Stimulated activated naive CD4-positive, alpha-beta T cell (primary cell): ENCODE measurements at regions not wholly inside any gene's neighbourhood (a gene's known extent, or its start where the extent isn't known, plus 50 kb on each side); places are given as distances from the start of the nearest gene placed in this dataset.

Source experiments
- DNase-seq, 6 experiments: peaks; one replicate each; lab custom pipeline; 2025; lab: John Stamatoyannopoulos, UW

DNA sequence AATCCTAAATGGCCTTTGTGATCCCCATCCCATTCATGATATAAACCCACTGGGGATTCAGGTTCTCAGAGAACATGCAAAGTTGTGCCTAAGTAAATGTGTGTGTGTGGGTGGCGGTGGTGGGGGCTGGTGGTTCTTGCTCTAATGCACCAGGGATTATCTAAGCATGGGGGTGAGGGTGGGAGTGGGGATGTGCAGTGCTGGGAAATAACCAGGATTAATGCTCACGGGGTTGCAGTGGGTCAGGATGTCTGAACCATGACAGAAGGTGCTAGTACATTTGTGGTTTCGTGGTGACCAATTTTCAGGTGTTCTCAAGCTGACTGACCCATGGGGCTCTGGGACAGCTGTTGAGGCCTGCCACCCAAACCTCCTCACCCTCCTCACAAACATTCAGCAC, 101.0 kb downstream of the ZNF608 start:
- no peak for DNase-seq

DNA sequence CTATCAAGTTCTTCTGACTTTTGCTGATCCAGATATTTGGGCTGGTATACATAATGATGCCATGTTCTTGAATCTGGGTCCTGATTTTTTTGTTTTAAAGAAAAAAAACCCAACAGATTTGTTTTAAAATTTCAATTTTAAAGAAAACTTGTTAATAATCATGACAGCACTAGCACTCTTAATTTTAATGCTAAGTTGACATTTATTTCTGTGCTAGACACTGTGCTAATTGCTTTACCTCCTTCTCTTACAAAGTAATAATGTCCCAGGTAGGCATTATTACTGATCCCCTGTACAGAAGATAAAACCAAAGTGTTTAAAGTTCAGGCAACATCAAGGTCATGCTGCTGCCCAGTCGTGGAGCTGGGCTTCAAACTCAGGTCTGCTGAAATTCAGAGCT, 101.9 kb downstream of the ZNF608 start:
- DNase-seq: no peak

DNA sequence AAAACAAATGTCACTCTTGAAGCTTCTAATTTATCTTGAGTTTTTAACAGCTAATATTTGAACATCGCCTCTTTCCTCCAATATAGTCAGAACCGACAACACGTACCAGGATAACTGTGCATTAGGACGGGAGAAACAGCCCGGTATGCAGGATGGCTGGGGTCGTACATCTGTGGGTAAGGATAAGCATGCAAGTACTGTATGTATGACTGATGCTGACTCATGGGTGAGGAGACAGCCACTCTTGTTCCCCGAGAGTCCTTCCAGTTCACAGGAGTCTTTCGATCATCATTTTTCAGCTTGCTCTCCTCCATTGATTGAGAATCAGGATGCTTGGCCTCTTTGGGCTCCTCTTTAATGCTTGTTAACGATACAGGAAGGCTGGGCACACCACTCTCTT, 102.3 kb downstream of the ZNF608 start:
- DNase-seq: no peak

DNA sequence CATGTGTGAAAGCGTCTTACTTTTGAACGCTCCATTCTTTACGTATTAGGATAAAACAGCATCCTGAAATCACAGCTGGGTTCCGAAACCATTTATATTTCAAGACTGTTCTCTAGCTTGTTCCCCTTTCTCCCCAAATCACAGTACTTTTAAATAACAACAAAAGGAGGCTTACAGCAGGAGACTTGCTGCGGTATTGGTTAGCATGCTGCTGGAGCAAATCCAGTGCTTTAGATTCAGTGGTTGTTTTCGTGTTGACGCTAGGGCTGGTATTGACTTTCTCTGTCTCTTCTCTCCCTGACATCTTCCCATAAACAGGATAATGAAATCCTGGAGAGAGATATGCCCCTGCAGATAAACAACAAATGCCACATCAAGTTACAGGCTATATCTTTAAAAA, 103.1 kb downstream of the ZNF608 start:
- DNase-seq: no peak

DNA sequence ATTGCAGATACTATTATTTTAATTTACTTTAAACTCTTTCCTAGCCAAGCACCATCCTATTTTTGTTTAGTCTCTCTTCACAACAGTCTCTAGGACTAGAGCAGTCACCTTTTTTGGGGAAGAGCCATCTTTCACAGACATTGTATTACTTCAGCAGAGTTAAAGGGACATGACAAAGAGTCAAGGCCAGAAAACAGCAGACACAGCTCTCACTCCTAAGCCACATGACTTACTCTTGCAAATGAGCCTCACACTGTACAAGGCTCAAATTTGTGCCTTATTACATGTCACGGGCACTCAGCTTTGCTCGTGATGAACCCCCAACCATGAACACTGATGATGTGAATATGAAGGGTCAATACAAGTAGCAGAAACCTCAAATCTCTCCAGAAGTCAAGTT, 104.3 kb downstream of the ZNF608 start:
- DNase-seq: no peak

DNA sequence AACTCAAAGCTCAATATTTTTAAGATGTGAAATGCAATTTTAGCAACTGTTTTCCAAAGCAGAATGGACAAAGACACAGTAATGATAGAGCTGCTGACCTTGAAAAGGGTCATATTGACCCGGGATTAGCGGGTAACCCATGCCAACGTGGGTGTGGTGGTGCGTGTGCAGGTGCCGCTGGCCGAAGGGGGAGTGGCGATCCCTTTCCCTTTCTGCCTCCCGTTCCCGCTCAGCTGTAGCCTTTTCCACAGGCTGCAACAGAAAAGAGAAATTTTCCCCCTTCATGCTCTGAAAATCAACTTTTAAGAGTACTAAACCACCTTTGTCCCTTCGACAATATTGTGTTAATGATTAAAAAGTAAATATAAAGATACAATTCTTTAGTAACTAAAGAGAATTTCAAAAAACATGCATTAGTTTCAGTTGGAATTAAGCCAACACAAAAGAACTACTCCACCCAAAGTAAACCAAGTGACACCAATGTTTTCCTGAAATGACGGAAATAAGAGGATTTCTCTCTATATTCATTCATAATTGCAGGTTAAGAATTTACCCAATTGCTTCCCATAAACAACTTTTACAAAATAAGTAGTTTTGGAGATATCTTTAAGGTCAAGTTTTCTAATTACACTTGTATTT, 105.2 kb downstream of the ZNF608 start:
- DNase-seq: no peak

- DNase-seq: no peak
Observed at GRCh38 chr5:124639095-124639665, 107.3 kb downstream of the ZNF608 start.

DNA sequence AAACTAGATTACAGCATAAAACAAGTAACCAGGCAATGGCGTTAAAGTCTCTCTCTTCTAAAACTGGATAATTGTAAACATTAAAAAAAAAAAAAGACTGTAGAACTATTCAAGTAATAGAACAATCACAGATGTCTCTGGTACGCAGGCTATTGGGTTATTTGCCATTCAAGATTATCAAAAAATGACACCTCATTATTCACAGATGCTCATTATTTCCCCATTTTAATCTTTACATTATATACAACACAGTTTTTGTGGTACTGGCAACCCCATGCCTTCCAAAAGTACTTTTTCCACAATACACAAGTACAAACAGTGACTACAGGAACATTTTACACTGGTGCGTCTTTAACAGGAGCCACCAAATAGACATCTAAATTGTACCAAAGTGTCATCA, 109.4 kb downstream of the ZNF608 start:
- DNase-seq: no peak

GRCh38 chr5:124634741-124635323, 111.6 kb downstream of the ZNF608 start:
- DNase-seq: no peak

GRCh38 chr5:124634228-124634739, 112.2 kb downstream of the ZNF608 start:
- DNase-seq: no peak

DNA sequence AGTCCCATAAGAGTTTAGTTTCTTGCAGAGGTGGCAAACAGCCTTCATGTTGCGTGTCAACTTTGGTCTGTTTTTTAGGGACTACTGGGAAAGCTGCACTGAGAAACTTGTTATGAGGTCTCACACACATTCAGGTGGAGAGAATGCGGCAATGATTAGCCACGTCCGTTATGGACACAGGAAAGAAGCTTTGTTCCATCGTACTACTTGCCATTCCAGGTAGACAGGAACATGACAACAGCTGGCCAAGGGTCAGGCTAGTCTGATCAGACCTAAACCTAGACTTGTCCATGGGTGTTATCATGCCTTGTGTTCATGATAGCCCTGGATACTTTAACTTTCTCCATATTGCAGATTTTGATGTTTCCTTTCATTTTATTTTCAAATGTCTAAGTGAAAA, 113.2 kb downstream of the ZNF608 start:
- no peak for DNase-seq

DNA sequence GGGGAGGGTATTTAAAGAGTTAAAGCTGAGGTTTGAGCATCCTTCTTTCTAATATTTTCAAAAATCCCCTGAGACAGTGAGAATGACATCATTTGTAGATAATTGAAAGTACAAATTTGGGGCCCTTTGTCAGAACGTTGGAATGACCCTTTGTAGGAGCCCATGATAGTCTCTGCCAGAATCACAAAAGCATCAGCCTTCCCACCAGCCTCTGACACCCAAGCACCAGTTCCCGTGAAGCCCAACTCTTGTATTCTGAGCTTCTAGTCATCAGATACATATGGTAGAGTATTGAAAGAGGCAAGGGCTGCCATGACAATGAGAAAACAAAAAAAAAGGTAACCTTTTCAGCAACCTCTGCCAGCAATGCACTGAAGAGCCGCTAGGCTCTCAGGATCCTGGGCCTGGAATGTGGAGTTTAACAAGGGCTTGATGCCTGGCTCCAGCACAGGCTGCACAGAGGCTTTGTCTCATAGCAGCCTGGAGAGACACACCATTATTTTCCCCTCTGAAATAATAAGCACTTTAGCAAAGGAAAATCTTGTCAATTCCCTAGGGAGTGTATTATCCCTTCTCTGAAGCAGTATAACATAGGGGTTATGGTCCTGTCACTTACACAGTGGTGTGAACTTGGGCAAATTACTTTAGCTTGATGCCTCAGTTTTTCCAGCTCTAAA, 114.4 kb downstream of the ZNF608 start:
- DNase-seq: no peak

- no peak for DNase-seq
Observed at GRCh38 chr5:124630767-124631704, 115.4 kb downstream of the ZNF608 start.

GRCh38 chr5:124628721-124629596, 117.5 kb downstream of the ZNF608 start:
- no peak for DNase-seq

- DNase-seq: no peak
Observed at GRCh38 chr5:124627815-124628595, 118.4 kb downstream of the ZNF608 start.

GRCh38 chr5:124626053-124626452, 120.4 kb downstream of the ZNF608 start:
- no peak for DNase-seq

DNA sequence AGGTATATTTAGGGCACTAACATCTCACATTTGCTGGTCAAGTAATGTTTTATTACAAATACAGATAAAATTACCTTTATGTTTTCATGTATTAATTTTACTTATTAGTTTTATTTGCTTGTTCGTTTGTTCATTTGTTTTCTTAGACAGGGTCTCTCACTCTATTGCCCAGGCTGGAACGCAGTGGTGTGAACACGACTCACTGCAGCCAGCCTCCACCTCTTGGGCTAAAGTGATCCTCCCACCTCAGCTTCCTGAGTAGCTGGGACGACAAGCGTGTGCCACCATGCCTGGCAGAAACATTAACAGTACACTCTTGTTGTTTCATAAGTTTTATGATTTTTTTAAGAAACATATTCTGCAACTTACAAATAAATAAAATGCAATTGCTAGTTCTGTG, 123.2 kb downstream of the ZNF608 start:
- DNase-seq: no peak

DNA sequence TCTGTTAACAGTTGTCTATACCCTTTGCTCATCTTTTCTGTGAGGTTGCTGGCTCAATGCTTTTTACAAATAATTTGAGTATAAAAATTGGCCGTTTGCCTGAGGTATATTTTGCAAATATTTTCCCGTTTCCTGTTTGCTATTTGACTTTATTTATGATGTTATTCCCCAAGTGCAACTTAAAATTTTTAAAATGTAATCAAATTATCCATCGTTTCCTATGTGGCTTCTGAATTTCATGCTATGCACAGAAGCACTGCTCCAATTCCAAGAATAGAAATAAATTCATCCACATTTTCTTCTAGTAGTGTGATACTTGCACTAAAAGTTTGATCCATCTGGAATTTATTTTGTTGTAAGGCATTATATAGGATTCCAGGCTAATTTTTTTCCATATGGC, 123.6 kb downstream of the ZNF608 start:
- no peak for DNase-seq

DNA sequence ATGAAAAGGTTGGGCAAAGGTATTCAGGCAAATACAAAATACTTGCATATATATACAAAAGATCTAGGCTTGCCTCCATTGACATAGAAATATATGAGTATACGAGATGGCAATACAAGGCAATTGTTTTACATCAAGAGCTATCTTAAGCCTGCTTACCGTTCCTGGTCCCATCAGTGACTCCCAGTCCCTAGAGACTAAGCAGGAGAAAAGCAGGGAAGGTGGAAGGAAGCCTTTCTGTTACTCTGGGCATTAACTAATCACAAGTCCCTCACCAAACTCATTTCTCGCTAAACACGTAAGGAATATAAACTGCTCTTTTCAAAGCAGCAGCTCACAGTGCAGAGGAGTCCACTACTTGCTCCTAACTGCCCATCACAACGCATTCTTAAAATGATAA, 125.2 kb downstream of the ZNF608 start:
- DNase-seq: no peak

- DNase-seq: no peak
Observed at GRCh38 chr5:124620743-124621142, 125.7 kb downstream of the ZNF608 start.
